VCaP (cell line): ENCODE measurements at regions not wholly inside any gene's neighbourhood (a gene's known extent, or its start where the extent isn't known, plus 50 kb on each side); places are given as distances from the start of the nearest gene placed in this dataset.

Source experiments
- H3K27ac ChIP-seq: fragments of 450-650 bp; 2 replicates; pipeline ENCODE4 v1.5.1; 2017
- TF ChIP-seq, protein P1 (sequence below): fragments of 450-650 bp; conservative IDR thresholded peaks from 2 replicates; pipeline ENCODE4 v1.5.1; 2017; ENCODE audit warnings: mild to moderate bottlenecking, moderate library complexity

DNA sequence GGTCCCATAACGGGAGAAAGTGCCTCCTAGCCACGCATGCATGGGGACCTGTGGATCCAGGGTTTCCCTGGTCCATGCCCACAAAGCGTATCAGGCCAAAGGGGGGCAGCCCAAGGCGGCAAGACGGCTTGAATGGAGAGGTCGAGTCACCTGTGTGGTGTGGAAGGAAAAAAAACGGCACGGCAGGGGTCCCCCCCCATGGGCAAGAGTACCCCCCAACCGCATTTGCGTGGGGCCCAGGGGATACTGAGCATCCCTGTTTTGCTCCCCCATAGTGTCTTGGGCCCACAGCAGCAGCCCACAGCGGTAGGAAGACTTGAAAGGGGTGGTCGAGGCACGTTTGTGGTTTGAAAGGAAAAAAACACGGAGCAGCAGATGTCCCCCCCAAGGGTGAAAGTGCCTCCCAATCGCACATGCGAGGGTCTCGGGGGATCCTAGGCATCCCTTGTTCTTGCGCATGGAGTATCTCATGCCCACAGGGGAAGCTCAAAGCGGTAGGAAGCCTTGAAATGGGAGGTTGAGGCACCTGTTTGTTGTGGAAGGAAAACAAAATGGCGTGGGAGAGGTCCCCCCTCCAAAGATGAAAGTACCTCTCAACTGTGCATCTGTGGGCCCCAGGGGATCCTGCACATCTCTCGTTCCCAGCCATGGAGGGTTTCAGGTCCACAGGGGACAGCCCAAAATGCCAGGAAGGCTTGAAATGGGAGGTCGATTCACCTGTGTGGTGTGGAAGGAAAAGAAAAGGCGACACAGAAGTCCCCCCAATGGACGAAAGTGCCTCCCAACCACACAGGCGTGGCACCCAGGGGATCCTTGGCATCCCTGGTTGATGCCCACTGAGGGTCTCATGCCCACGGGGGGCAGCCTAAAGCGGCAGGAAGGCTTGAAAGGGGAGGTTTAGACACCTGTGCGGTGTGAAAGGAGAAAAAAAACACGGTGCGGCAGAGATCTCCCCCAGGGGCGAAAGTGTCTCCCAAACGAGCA lies 577.5 kb downstream of the ALG10 start:
- H3K27ac ChIP-seq = no peak overlapping the region
- TF ChIP-seq, protein P1, sequence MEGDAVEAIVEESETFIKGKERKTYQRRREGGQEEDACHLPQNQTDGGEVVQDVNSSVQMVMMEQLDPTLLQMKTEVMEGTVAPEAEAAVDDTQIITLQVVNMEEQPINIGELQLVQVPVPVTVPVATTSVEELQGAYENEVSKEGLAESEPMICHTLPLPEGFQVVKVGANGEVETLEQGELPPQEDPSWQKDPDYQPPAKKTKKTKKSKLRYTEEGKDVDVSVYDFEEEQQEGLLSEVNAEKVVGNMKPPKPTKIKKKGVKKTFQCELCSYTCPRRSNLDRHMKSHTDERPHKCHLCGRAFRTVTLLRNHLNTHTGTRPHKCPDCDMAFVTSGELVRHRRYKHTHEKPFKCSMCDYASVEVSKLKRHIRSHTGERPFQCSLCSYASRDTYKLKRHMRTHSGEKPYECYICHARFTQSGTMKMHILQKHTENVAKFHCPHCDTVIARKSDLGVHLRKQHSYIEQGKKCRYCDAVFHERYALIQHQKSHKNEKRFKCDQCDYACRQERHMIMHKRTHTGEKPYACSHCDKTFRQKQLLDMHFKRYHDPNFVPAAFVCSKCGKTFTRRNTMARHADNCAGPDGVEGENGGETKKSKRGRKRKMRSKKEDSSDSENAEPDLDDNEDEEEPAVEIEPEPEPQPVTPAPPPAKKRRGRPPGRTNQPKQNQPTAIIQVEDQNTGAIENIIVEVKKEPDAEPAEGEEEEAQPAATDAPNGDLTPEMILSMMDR = no peak

DNA sequence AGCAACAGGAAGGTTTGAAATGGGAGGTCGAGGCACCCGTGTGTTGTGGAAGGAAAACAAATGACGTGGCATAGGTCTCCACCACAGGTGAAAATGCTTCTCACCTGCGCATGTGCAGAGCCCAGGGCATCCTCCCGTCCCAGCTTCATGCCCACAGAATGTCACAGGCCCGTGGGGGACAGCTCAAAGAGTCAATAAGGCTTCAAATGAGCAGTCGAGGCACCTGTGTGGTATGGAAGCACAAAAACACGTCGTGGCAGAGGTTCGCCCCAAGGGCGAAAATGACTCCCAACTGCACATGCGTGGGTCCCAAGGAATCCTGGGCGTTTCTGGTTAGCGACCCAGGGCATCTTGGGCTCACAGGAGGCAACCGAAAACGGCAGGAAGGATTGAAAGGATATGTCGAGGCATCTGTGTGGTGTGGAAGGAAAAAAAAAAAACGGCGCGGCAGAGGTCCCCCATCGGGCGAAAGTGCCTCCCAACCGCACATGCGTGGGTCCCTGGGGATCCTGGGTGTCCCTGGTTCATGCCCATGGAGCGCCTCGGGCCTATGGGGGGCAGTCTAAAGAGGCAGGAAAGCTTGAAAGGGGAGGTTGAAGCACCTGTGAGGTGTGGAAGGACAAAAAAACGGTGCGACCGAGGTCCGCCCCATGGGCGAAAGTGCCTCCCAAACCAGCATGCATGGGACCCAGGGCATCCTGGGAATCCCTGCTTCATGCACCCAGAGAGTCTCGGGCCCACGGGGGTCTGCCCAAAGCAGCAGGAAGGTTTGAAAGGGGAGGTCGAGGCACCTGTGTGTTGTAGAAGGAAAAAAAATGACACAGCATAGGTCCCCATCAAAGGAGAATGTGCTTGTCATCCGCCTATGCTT lies 578.5 kb downstream of the ALG10 start:
- H3K27ac ChIP-seq = no peak overlapping the region
- TF ChIP-seq, protein P1 = no peak

DNA sequence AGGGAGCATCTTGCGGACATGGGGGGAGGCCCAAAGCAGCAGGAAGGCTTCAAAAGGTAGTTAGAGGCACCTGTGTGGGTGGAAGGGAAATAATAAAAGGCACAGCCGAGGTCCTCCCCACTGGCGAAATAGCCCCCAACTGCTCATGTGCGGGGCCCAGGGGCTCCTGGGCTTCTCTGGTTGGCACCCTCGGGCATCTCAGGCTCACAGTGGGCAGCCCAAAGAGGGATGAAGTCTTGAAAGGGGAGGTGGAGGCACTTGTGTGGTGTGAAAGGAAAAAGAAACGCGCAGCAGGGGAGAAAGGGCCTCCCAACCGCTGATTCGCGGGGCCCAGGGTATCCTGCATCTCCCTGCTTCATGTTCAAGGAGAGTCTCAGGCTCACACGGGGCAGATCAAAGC lies 579.4 kb downstream of the ALG10 start:
- TF ChIP-seq, protein P1 = no peak
- H3K27ac ChIP-seq = no peak overlapping the region

DNA sequence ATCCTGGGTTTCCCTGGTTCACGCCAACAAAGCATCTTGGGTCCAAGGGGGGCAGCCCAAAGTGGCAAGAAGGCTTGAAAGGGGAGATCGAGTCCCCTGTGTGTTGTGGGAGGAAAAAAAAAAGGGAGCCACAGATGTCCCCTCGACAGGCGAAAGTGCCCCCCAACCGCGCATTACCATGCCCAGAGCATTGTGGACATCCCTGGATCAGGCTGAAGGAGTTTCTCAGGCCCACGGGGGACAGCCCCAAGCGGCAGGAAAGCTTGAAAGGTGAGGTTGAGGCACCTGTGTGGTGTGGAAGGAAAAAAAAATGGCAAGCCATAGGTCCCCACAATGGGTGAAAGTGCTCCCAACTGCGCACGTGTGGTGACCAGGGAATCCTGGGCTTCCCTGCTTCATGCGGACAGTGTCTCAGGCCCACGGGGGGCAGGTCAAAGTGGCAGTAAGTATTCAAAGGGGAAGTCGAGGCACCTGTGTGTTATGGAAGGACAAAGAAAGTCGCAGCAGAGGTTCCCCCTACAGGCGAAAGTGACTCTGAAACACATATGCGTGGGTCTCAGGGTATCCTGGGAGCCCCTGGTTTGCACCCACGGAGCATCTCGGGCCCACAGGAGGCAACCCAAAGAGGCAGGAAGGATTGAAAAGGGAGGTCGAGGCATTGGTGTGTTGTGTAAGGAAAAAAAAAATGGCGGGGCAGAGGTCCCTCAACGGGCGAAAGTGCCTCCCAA lies 580.1 kb downstream of the ALG10 start:
- TF ChIP-seq, protein P1 = no peak
- no peak overlapping the region for H3K27ac ChIP-seq

DNA sequence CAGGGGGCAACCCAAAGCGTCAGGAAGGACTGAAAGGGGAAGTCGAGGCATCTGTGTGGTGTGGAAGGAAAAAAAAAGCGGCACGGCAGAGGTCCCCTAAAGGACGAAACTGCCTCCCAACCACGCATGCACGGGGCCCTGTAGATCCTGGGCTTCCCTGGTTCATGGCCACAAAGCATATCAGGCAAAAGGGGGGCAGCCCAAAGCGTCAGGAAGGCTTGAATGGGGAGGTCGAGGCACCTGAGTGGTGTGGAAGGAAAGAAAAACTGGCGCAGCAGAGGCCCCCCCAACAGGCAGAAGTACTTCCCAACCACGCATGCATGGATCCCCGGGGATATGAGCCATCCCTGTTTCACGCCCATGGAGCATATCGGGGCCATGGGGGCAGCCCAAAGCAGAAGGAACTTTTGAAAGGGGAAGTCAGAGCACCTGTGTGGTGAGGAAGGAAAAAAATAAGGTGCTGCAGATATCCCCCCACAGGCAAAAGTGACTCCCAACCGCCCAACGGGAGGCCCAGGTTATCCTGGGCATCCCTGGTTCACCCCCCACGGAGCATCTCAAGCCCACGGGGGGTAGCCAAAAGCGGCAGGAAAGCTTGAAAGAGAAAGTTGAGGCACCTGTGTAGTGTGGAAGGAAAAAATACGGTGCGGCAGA lies 581.2 kb downstream of the ALG10 start:
- no peak overlapping the region for H3K27ac ChIP-seq
- TF ChIP-seq, protein P1 = no peak

DNA sequence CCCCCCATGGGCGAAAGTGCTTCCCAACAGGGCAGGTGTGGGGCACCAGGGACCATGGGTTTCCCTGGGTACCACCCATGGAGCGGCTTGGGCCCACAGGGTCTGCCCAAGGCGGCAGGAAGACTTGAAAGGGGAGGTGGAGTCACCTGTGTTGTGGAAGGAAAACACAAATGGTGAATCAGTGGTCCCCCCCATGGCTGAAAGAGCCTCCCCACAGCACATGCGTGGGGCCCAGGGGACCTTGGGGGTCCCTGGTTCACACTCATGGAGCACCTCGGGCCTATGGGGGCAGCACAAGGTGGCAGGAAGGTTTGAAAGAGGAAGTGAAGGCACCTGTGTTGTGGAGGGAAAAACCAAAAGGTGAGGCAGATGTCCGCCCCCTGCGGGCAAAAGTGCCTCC lies 581.9 kb downstream of the ALG10 start:
- TF ChIP-seq, protein P1 = no peak

More for the DNA sequence above, 581.9 kb downstream of the ALG10 start:
- no peak overlapping the region for H3K27ac ChIP-seq
